H9 (cell line): ENCODE measurements at regions not wholly inside any gene's neighbourhood (a gene's known extent, or its start where the extent isn't known, plus 50 kb on each side); places are given as distances from the start of the nearest gene placed in this dataset.

Experiments used
- DNase-seq: peaks from one replicate; pipeline ENCODE4 v3.0.0-alpha.2; 2017
- H2AFZ ChIP-seq: one replicate; pipeline ENCODE4 v1.6.1; 2013; ENCODE audit warnings: mild to moderate bottlenecking, low read length, control low read depth, moderate library complexity
- H2AK5ac ChIP-seq: 2 replicates; pipeline ENCODE4 v1.6.1; 2013; ENCODE audit warnings: low read length, control low read depth, mixed read lengths; ENCODE audit not compliant: insufficient read length
- H2BK120ac ChIP-seq: one replicate; pipeline ENCODE4 v1.6.1; 2013; ENCODE audit warnings: low read depth, mild to moderate bottlenecking, low read length, control low read depth, inconsistent platforms; ENCODE audit not compliant: poor library complexity, severe bottlenecking
- H2BK12ac ChIP-seq: 2 replicates; pipeline ENCODE4 v1.6.1; 2013; ENCODE audit warnings: low read length, control low read depth, mixed read lengths, low read depth; ENCODE audit not compliant: insufficient read length
- H2BK15ac ChIP-seq: 2 replicates; pipeline ENCODE4 v1.6.1; 2013; ENCODE audit warnings: low read depth, low read length, control low read depth
- H2BK20ac ChIP-seq: one replicate; pipeline ENCODE4 v1.6.1; 2013; ENCODE audit warnings: low read depth, mild to moderate bottlenecking, low read length, control low read depth, inconsistent platforms; ENCODE audit not compliant: poor library complexity, severe bottlenecking
- H2BK5ac ChIP-seq: 2 replicates; pipeline ENCODE4 v1.6.1; 2013; ENCODE audit warnings: low read length, control low read depth, mixed read lengths; ENCODE audit not compliant: insufficient read length
- H3K14ac ChIP-seq: 2 replicates; pipeline ENCODE4 v1.6.1; 2013; ENCODE audit warnings: low read length, control low read depth; ENCODE audit not compliant: insufficient read depth
- H3K18ac ChIP-seq: 2 replicates; pipeline ENCODE4 v1.6.1; 2013; ENCODE audit warnings: low read depth, mild to moderate bottlenecking, mixed read lengths, low read length, control low read depth; ENCODE audit not compliant: insufficient read length
- H3K23ac ChIP-seq: 2 replicates; pipeline ENCODE4 v1.6.1; 2013; ENCODE audit warnings: low read length, control low read depth, mixed read lengths, low read depth; ENCODE audit not compliant: insufficient read length
- H3K23me2 ChIP-seq: 2 replicates; pipeline ENCODE4 v1.6.1; 2013; ENCODE audit warnings: low read depth, mild to moderate bottlenecking, mixed read lengths, low read length, control low read depth; ENCODE audit not compliant: insufficient read length, poor library complexity, severe bottlenecking
- H3K27ac ChIP-seq: 2 replicates; pipeline ENCODE4 v1.5.1; 2013; ENCODE audit warnings: low read length, control low read depth, mixed read lengths, low read depth; ENCODE audit not compliant: insufficient read length
- H3K27me3 ChIP-seq: 2 replicates; pipeline ENCODE4 v1.6.1; 2013; ENCODE audit warnings: low read length, control low read depth, inconsistent platforms; ENCODE audit not compliant: insufficient read depth
- H3K4ac ChIP-seq: 2 replicates; pipeline ENCODE4 v1.6.1; 2013; ENCODE audit warnings: low read depth, mild to moderate bottlenecking, control low read depth, inconsistent platforms, low read length, moderate library complexity
- H3K4me1 ChIP-seq: 2 replicates; pipeline ENCODE4 v1.6.1; 2013; ENCODE audit warnings: low read length, control low read depth, inconsistent platforms; ENCODE audit not compliant: insufficient read depth
- H3K4me2 ChIP-seq: 2 replicates; pipeline ENCODE4 v1.6.1; 2013; ENCODE audit warnings: low read length, control low read depth, mixed read lengths; ENCODE audit not compliant: insufficient read length, insufficient read depth
- H3K56ac ChIP-seq: 2 replicates; pipeline ENCODE4 v1.6.1; 2013; ENCODE audit warnings: low read depth, mild to moderate bottlenecking, mixed read lengths, low read length, control low read depth; ENCODE audit not compliant: insufficient read length
- H3K79me1 ChIP-seq: 2 replicates; pipeline ENCODE4 v1.6.1; 2013; ENCODE audit warnings: low read depth, mild to moderate bottlenecking, moderate library complexity, low read length, control low read depth, inconsistent platforms; ENCODE audit not compliant: insufficient read depth, poor library complexity, severe bottlenecking
- H3K79me2 ChIP-seq: 2 replicates; pipeline ENCODE4 v1.6.1; 2013; ENCODE audit warnings: low read length, control low read depth, inconsistent platforms; ENCODE audit not compliant: insufficient read depth
- H3K9ac ChIP-seq: 2 replicates; pipeline ENCODE4 v1.6.1; 2013; ENCODE audit warnings: low read length, control low read depth, mixed read lengths; ENCODE audit not compliant: insufficient read length; ENCODE audit errors: extremely low read depth
- H3K9me3 ChIP-seq: one replicate; pipeline ENCODE4 v1.6.1; 2013; ENCODE audit warnings: low read depth, low read length, inconsistent platforms; ENCODE audit not compliant: control insufficient read depth
- H3T11ph ChIP-seq: one replicate; pipeline ENCODE4 v1.6.1; 2013; ENCODE audit warnings: mild to moderate bottlenecking, low read length, control low read depth, inconsistent platforms
- H4K20me1 ChIP-seq: one replicate; pipeline ENCODE4 v1.6.1; 2013; ENCODE audit not compliant: control insufficient read depth, insufficient read length, insufficient read depth
- H4K5ac ChIP-seq: 2 replicates; pipeline ENCODE4 v1.6.1; 2013; ENCODE audit warnings: low read depth, mild to moderate bottlenecking, mixed read lengths, low read length, control low read depth; ENCODE audit not compliant: insufficient read length
- H4K8ac ChIP-seq: replicated peaks from 2 replicates; pipeline ENCODE4 v1.6.1; 2013; ENCODE audit warnings: low read length, control low read depth, mixed read lengths, low read depth; ENCODE audit not compliant: insufficient read length
- H4K91ac ChIP-seq: 2 replicates; pipeline ENCODE4 v1.6.1; 2013; ENCODE audit warnings: low read depth, mild to moderate bottlenecking, moderate library complexity, mixed read lengths, low read length, control low read depth; ENCODE audit not compliant: insufficient read length
- H3K27ac Mint-ChIP-seq, 3 experiments: 2 replicates in 2 of 3; 3 replicates in 1 of 3; pipeline ENCODE4 v1.8.0; 2020 to 2021; ENCODE audit warnings: mixed read lengths in 3 of 3, mild to moderate bottlenecking in 1 of 3, moderate library complexity in 1 of 3
- H3K27me3 Mint-ChIP-seq: 2 replicates; pipeline ENCODE4 v1.8.0; 2021; ENCODE audit warnings: low read depth, mild to moderate bottlenecking, moderate library complexity, mixed read lengths
- H3K36me3 Mint-ChIP-seq, 3 experiments: 2 replicates in 2 of 3; 3 replicates in 1 of 3; pipeline ENCODE4 v1.8.0; 2020 to 2021; ENCODE audit warnings: low read depth in 3 of 3, mixed read lengths in 3 of 3; ENCODE audit not compliant: insufficient read depth in 1 of 3
- H3K4me1 Mint-ChIP-seq, 2 experiments: 2 replicates each; pipeline ENCODE4 v1.8.0; 2020; ENCODE audit warnings: mixed read lengths in 2 of 2
- H3K4me3 Mint-ChIP-seq, 2 experiments: 2 replicates in 1 of 2; 3 replicates in 1 of 2; pipeline ENCODE4 v1.8.0; 2020 to 2021; ENCODE audit warnings: mild to moderate bottlenecking in 2 of 2, mixed read lengths in 2 of 2, moderate library complexity in 1 of 2
- H3K9me3 Mint-ChIP-seq, 2 experiments: 2 replicates in 1 of 2; 3 replicates in 1 of 2; pipeline ENCODE4 v1.8.0; 2020; ENCODE audit warnings: mild to moderate bottlenecking in 2 of 2, mixed read lengths in 2 of 2, moderate library complexity in 1 of 2
- CTCF ChIP-seq: fragments of 200-600 bp; sonication (generic); conservative IDR thresholded peaks from 3 replicates; pipeline ENCODE4 v1.8.0; 2021; ENCODE audit warnings: antibody characterized with exemption, mild to moderate bottlenecking
- WGBS: extraction: QIAGEN DNeasy Blood & Tissue Kit; methylation state at CpG from one replicate; pipeline ENCODE4 v1.1.7; 2013; ENCODE audit warnings: missing lambda C conversion rate, low lambda C conversion rate, mixed read lengths; ENCODE audit not compliant: insufficient read length; ENCODE audit errors: extremely low coverage; 5-methylcytosine and 5-hydroxymethylcytosine counted together

GRCh38 chr17:68807998-68808772, 147.0 kb downstream of the ABCA8 start:
- Histone ChIP-seq H2BK20ac (no peak overlapping the region), H4K5ac (no peak overlapping the region), H3K9ac (no peak overlapping the region), H3K79me1 (no peaks in the 10 kb centered on the region), H4K91ac (no peak overlapping the region), H3K9me3 (no peaks in the 10 kb centered on the region), H3K23ac (no peak overlapping the region), H3K27me3 (no peaks in the 10 kb centered on the region), H3K18ac (no peak overlapping the region), H3K4me1 (no peaks in the 10 kb centered on the region; the same call in 1 of the 2 replicates), H2AK5ac (no peak overlapping the region), H3K14ac (no peak overlapping the region), H2AFZ (no peak overlapping the region), H2BK15ac (no peak overlapping the region), H3K4me2 (no peak overlapping the region), H2BK120ac (no peak overlapping the region), H4K8ac (no peak overlapping the region), H3K4ac (no peak overlapping the region), H2BK12ac (no peak overlapping the region), H4K20me1 (no peaks in the 10 kb centered on the region), H3K56ac (no peak overlapping the region), H3K23me2 (no peaks in the 10 kb centered on the region), H3K79me2 (no peaks in the 10 kb centered on the region), H3T11ph (no peak overlapping the region), H2BK5ac (no peak overlapping the region), H3K27ac (no peak overlapping the region)
- Mint-ChIP-seq H3K27ac (no peak overlapping the region), H3K4me1 (peaks cover 0 to 5% of the 10 kb centered on the region in 2 experiments; a peak in 1 of 4 replicates), H3K27me3 (no peaks in the 10 kb centered on the region), H3K36me3 (no peaks in the 10 kb centered on the region), H3K9me3 (peaks cover 0 to 2% of the 10 kb centered on the region in 2 experiments; a peak in 2 of 5 replicates), H3K4me3 (no peak overlapping the region)
- DNase-seq = no peak
- no CpG with 5 or more reads among the region's 2 CpGs for WGBS
- TF ChIP-seq CTCF = no peak
